HG03039 (cell line): ENCODE measurements at regions not wholly inside any gene's neighbourhood (a gene's known extent, or its start where the extent isn't known, plus 50 kb on each side); places are given as distances from the start of the nearest gene placed in this dataset.

ENCODE experiments used
- ATAC-seq: cut with Tn5 transposase; IDR thresholded peaks from one replicate; pipeline ENCODE4 v1.9.1; 2021; ENCODE audit warnings: mild to moderate bottlenecking, moderate library complexity; ENCODE audit not compliant: unreplicated experiment

DNA sequence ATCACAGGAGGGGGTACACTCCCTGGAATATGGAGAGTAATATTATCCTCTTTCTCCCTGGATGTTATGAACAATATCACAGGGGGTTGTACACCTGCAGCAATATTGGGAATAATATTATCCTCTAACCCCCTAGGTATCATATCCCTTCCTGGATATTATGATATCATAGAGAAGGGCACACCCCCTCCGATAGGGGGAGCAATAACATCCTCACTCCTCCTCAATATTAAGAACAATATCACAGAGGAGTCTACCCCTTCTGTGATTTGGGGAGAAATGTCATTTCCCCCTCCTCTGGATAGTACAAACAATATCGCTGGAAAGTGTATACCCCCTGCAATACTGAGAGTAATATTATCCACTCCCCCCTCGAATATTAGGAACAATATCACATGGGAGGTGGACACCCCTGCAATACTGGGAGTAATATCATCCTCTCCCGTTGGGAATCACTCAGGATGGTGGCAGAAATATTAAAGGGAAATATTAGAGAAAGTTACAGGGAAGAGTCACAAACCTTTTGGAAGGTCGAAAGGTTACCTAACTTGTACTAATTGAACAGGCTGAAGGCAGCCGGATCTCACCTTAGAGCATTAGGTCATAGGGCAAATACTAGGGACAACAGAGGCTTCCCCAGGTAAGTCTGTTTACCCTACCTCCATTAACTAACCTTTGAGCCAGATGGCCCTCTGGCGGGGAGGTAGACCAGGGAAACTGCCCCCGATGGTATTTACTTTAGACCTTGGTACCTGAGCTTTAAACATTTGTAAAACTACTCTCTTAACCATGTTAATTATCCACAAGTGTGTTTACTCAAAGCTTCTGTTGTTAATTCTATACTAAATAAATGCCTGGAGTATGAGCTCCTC, 57.5 kb upstream of the FREM1 start:
- ATAC-seq = no peak

DNA sequence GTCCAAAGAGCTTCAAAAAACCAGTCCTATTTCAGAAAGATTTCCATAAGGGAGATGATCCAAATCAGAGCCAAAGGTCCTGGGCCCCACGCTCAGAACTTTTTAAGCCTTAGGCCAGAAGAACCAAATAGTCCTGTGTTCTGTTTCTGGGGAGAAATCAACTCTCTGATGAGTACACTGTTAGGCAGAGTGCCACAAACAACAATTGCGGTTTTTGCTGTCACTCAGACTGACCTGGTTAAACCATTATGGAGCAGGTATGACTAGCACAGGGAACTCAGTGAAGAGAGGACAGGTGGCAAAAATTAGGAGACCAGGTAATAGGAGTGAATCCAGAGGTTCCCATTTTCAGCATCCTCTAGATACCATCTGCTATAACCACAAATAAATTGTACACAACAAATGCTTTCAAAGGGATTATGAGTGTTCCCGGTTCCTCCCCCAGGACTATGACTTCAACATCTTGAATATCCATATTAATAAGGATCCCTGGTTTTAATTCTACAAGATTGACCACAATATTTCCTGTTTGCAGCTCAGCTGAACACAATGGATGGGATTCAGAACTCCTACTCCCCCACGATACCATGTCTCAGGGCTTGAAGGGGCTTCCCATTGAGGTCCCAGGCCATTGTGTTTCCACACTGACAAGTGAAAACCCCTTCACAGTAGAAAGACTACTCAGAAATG, 52.1 kb upstream of the FREM1 start:
- no peak for ATAC-seq

DNA sequence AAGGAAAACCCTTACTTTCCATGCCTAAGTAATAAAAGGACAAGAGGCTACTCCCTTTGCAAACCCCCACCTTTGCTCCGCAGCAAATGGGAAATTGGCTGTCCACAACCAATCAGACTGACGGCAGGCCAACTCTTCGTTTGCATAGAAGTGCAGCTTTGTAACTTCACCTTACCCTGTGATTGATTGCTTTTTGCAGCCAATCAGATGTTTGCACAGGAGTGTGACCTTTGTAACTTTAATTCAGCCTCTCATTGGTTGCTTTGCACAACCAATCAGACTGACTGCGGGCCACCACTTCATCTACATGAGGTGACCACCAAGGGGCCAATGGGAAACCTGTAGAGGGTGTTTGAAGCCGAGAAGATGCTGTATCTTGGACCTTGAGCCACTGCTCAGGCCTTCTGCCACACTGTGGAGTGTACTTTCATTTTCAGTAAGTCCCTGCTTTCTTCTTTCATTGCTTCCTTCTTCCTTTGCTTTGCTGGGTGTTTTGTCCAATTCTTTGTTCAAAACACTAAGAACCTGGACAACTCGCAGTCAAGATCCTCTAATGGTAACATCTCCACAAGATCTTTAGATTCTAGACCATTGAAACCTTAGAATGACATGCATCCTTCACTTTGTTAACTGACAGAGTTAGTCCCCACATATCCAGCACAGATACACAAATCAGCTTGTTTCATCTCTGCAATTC, 51.3 kb upstream of the FREM1 start:
- no peak for ATAC-seq

DNA sequence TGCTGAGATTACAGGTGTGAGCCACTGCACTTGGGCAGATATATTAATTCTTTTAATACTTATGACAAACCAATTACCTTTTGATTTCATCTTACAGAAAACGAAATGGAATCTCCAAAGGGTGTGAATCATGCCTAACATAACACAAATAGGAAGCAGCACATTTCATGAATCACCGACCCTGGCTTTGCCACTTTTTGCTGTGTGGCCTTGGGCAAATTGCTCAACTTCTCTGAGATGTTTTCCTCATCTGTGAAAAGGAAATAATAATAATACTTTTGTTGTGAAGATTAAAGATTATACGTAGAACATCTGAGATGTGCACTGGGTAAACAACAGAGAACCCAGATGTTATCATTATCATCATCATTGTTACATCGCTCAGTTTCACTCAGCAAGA, 50.7 kb upstream of the FREM1 start:
- ATAC-seq = no peak
